ENCODE measurements at regions not wholly inside any gene's neighbourhood (a gene's known extent, or its start where the extent isn't known, plus 50 kb on each side); places are given as distances from the start of the nearest gene placed in this dataset.
"Not testable (repeated sequence)": the region's sequence is repeated elsewhere in the genome, so short reads cannot be mapped to it uniquely, and the experiment has no call there.

DNA sequence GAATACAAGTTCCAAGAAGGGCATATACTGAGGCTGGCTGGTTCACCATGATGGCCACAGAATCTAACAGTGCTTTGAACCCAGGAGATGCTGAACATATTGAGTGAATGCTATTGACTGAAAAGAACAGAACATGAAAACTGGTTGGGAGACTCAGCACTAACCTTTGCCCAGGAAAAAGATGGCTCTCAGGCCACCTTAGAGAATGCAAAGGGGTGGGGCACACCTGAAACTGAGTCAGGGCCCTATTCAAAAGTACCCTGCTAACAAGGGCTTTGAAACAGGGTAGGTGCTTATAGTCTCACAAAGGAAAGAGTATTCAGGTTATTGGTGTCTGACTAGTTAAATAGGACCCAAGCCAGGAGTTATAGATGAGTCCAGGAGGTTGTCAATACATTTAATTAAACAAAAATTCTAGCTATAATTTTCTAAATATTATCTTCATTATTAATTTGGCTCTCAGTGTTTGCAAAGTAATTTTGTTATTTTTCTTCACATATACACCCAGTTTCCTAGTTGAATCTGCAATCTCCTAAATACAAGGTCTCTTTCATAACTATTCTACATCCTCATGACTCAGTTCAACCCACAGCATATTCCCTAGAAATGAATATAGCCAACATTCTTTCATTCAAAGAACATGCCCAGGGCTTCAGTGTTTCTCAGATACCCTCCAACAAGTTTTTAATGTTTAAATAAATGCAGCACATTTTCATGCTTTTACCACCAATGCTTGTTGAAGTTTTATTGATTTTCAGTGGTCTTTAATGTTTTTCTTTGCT lies 144.2 kb upstream of the RAPGEF2 start:
- ChIA-PET POLR2A (no interaction called here), CTCF (no interaction called here)
- H3K4me3 ChIP-seq (ENCODE audit: low read depth, low read length), result no peak overlapping the region
- DNase-seq (ENCODE audit: low read depth, low spot score), result no peak
- TF ChIP-seq CTCF (IDR thresholded peaks at IDR 0.05; ENCODE audit: insufficient read depth, low read length, missing control alignments), result no peak

GRCh38 chr4:158962393-158962792 lies 140.5 kb upstream of the RAPGEF2 start:
- ChIA-PET CTCF (no interaction called here), POLR2A (no interaction called here)
- TF ChIP-seq CTCF (IDR thresholded peaks at IDR 0.05; ENCODE audit: insufficient read depth, low read length, missing control alignments), result no peak
- no peak overlapping the region for H3K4me3 ChIP-seq (ENCODE audit: low read depth, low read length)
- no peak for DNase-seq (ENCODE audit: low read depth, low spot score)

DNA sequence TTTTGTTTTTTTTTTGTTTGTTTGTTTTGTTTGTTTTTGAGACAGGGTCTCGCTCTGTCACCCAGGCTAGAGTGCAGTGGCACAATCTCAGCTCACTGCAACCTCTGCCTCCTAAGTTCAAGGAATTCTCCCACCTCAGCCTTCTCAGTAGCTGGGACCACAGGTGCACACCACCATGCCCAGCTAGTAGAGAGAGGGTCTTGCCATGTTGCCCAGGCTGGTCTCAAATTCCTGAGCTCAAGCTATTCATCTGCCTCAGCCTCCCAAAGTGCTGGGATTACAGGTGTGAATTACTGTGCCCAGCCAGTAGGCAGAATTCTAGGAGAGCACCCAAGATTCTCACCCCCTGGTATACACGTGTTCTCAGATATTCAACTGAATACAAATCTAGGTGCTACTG lies 139.6 kb upstream of the RAPGEF2 start:
- POLR2A ChIA-PET, result interaction anchor here (0.6 kb wide), 1 partner anchor 104 kb away, joined by 3 read pairs; no protein-coding TSS in a partner anchor
- DNase-seq (ENCODE audit: low read depth, low spot score); H3K4me3 ChIP-seq (ENCODE audit: low read depth, low read length); CTCF ChIA-PET: not testable (repeated sequence)

- TF ChIP-seq CTCF (IDR thresholded peaks at IDR 0.05; ENCODE audit: insufficient read depth, low read length, missing control alignments), result no peak
- no peak overlapping the region for H3K4me3 ChIP-seq (ENCODE audit: low read depth, low read length)
- ChIA-PET CTCF (no interaction called here), POLR2A (no interaction called here)
- no peak for DNase-seq (ENCODE audit: low read depth, low spot score)
These were observed 138.7 kb upstream of the RAPGEF2 start for GRCh38 chr4:158964114-158964727.

GRCh38 chr4:158964728-158965124 lies 138.2 kb upstream of the RAPGEF2 start:
- ChIA-PET CTCF (no interaction called here), POLR2A (no interaction called here)
- no peak overlapping the region for H3K4me3 ChIP-seq (ENCODE audit: low read depth, low read length)
- no peak for DNase-seq (ENCODE audit: low read depth, low spot score)
- no peak for TF ChIP-seq CTCF (IDR thresholded peaks at IDR 0.05; ENCODE audit: insufficient read depth, low read length, missing control alignments)

GRCh38 chr4:158965226-158965625 lies 137.7 kb upstream of the RAPGEF2 start:
- DNase-seq (ENCODE audit: low read depth, low spot score), result no peak
- H3K4me3 ChIP-seq (ENCODE audit: low read depth, low read length), result no peak overlapping the region
- no peak for TF ChIP-seq CTCF (IDR thresholded peaks at IDR 0.05; ENCODE audit: insufficient read depth, low read length, missing control alignments)
- POLR2A ChIA-PET, result no interaction called here
- CTCF ChIA-PET, result interaction anchor here (1.7 kb wide), 1 partner anchor 239 kb away, joined by 5 read pairs; no protein-coding TSS in a partner anchor
